ENCODE measurements at regions not wholly inside any gene's neighbourhood (a gene's known extent, or its start where the extent isn't known, plus 50 kb on each side); places are given as distances from the start of the nearest gene placed in this dataset.

DNA sequence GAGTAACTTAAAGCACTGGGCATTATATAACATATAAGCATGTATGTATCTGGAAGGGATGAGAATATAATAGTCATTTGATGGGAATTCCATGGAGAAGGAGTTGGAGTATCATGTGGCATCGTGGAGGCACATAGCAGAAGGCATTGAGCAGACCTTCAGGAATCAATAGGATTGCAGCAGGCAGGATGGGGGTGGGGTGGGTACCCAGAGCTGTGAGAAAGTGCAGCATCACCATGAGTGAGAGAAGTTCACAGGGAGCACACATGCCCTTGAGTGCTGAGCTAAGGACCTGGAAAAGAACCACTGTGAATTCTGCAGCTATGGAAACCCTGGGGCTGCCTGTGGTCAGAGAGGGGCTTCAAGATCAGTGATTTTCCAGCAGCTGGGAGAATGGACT is 57.3 kb downstream of the MED10 start:
- no peak for TF ChIP-seq CTCF (IDR thresholded peaks at IDR 0.05; ENCODE audit: extremely low read depth, missing control alignments)

GRCh38 chr5:6319116-6319515 is 59.2 kb downstream of the MED10 start:
- DNase-seq (ENCODE audit: low spot score) = no peak

More for the DNA sequence above, 57.3 kb downstream of the MED10 start:
- DNase-seq (ENCODE audit: low spot score) = no peak

DNA sequence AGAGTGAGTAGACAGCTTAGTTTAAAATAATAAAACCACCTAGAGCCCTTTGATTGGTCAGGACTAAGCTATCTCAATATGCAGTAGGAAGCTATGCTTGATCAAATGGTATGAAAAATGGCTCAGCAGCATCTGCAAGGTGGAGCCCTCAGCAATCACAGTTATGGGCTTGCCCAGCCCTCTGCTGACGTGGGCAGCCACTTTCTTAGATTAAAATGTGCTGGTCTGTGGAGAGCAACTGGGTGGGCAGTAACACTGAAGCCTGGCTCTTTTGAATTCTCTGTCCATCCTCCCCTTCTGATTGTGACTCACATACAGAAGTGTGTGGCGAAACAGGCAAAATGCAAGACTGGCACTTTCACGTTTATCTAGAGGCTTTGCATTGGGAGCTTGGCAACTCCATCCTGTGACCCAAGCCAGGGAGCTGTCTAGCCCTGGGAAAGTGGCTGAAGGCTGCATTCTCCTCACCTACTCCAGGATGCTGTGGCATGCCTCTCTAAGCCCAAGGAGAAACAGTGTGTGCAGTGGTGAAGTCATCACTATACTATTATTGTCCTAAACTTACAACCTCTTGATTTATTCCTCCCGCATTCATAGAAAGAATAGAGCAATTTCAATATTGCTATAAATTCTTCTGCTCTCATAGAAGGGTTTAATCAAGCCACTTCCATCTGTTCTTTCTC is 61.1 kb downstream of the MED10 start:
- no peak for DNase-seq (ENCODE audit: low spot score)
- no peak for TF ChIP-seq CTCF (IDR thresholded peaks at IDR 0.05; ENCODE audit: extremely low read depth, missing control alignments)

More at GRCh38 chr5:6319116-6319515, 59.2 kb downstream of the MED10 start:
- no peak for TF ChIP-seq CTCF (IDR thresholded peaks at IDR 0.05; ENCODE audit: extremely low read depth, missing control alignments)

GRCh38 chr5:6315580-6315979 is 62.8 kb downstream of the MED10 start:
- no peak for DNase-seq (ENCODE audit: low spot score)
- no peak for TF ChIP-seq CTCF (IDR thresholded peaks at IDR 0.05; ENCODE audit: extremely low read depth, missing control alignments)

- no peak for DNase-seq (ENCODE audit: low spot score)
- TF ChIP-seq CTCF (IDR thresholded peaks at IDR 0.05; ENCODE audit: extremely low read depth, missing control alignments) = no peak
Measured at GRCh38 chr5:6311568-6312501, 66.5 kb downstream of the MED10 start.

DNA sequence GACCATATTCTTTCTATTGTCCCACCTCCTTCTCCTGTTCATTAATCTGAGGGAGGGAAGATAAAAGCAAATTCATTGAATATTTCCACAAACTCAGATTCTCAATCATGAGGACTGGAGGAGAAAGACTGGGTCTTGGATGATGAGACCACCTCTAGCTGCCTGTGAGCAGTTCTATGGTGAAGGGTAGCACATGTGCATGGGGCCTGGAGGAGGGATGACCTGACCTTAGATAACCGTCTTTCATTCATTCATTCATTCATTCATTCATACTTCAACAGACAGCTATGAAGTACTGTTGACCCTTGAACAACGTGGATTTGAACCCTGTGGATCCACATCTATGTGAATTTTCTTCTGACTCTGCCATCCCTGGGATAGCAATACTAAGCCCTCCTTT is 68.4 kb downstream of the MED10 start:
- no peak for DNase-seq (ENCODE audit: low spot score)
- TF ChIP-seq CTCF (IDR thresholded peaks at IDR 0.05; ENCODE audit: extremely low read depth, missing control alignments) = no peak

DNA sequence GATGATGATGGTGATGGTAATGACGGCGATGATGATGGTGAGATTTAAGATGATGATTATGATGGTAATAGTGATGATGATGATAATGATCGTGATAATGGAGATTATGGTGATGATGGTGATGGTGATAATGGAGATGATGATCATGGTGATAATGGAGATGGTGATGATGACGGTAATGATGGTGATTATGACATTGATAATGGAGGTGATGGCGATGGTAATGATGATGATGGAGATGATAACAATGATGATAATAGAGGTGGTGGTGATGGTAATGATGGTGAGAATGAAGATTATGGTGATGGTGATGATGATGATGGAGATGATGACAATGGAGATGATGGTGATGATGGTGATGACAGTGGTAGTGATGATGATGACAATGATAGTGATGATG is 69.7 kb downstream of the MED10 start:
- no peak for DNase-seq (ENCODE audit: low spot score)

More for the DNA sequence above, 69.7 kb downstream of the MED10 start:
- no peak for TF ChIP-seq CTCF (IDR thresholded peaks at IDR 0.05; ENCODE audit: extremely low read depth, missing control alignments)
